Loucy (cell line): ENCODE measurements at regions not wholly inside any gene's neighbourhood (a gene's known extent, or its start where the extent isn't known, plus 50 kb on each side); places are given as distances from the start of the nearest gene placed in this dataset.

ENCODE experiments used
- H2AFZ ChIP-seq: fragments of 200-600 bp; sonication (generic); 2 replicates; pipeline ENCODE4 v1.6.0; 2016; ENCODE audit warnings: antibody characterized with exemption, mild to moderate bottlenecking, low read length, moderate library complexity
- H3F3A ChIP-seq: fragments of 200-600 bp; 2 replicates; pipeline ENCODE4 v1.6.0; 2016; ENCODE audit warnings: antibody characterized with exemption, low read depth, mild to moderate bottlenecking
- H3K27me3 ChIP-seq: fragments of 200-600 bp; sonication (generic); 2 replicates; pipeline ENCODE4 v1.6.1; 2014; ENCODE audit warnings: low read length, mild to moderate bottlenecking; ENCODE audit not compliant: insufficient read depth, poor library complexity, severe bottlenecking
- H3K36me3 ChIP-seq: fragments of 200-600 bp; sonication (generic); 2 replicates; pipeline ENCODE4 v1.6.1; 2016; ENCODE audit warnings: low read length; ENCODE audit not compliant: insufficient read depth
- H3K4me1 ChIP-seq: fragments of 200-600 bp; sonication (generic); 2 replicates; pipeline ENCODE4 v1.5.1; 2014; ENCODE audit warnings: low read length, mild to moderate bottlenecking; ENCODE audit not compliant: insufficient read depth, poor library complexity, severe bottlenecking
- H3K4me2 ChIP-seq: fragments of 200-600 bp; sonication (generic); 2 replicates; pipeline ENCODE4 v1.6.0; 2014; ENCODE audit warnings: antibody characterized with exemption, low read length, low read depth, mild to moderate bottlenecking; ENCODE audit not compliant: poor library complexity, severe bottlenecking
- H3K4me3 ChIP-seq: fragments of 200-600 bp; sonication (generic); 2 replicates; pipeline ENCODE4 v1.5.1; 2014; ENCODE audit warnings: low read length, mild to moderate bottlenecking, mixed read lengths; ENCODE audit not compliant: poor library complexity, severe bottlenecking
- H3K79me2 ChIP-seq: fragments of 200-600 bp; sonication (generic); 2 replicates; pipeline ENCODE4 v1.6.1; 2014; ENCODE audit warnings: low read length; ENCODE audit not compliant: insufficient read depth
- H3K9ac ChIP-seq: fragments of 200-600 bp; sonication (generic); 2 replicates; pipeline ENCODE4 v1.6.0; 2014; ENCODE audit warnings: mild to moderate bottlenecking, low read depth, low read length, moderate library complexity; ENCODE audit not compliant: poor library complexity, severe bottlenecking
- H3K9me2 ChIP-seq: fragments of 200-600 bp; sonication (generic); replicated peaks from 2 replicates; pipeline ENCODE4 v1.6.1; 2016; ENCODE audit warnings: low read depth, low read length, mixed read lengths
- H3K9me3 ChIP-seq: fragments of 200-600 bp; sonication (generic); 2 replicates; pipeline ENCODE4 v1.6.1; 2014; ENCODE audit warnings: mild to moderate bottlenecking, antibody characterized with exemption, low read length, low read depth; ENCODE audit not compliant: insufficient read depth
- H4K20me1 ChIP-seq: fragments of 200-600 bp; sonication (generic); 2 replicates; pipeline ENCODE4 v1.6.0; 2014; ENCODE audit warnings: antibody characterized with exemption, low read length, mild to moderate bottlenecking; ENCODE audit not compliant: insufficient read depth, poor library complexity, severe bottlenecking
- CTCF ChIP-seq: fragments of 200-600 bp; sonication (generic); conservative IDR thresholded peaks from 2 replicates; pipeline ENCODE4 v1.5.1; 2014; ENCODE audit warnings: mild to moderate bottlenecking, antibody characterized with exemption, low read length
- EZH2phosphoT487 ChIP-seq: fragments of 200-600 bp; IDR thresholded peaks from 2 replicates; pipeline ENCODE4 v1.6.1; 2018; ENCODE audit warnings: antibody characterized with exemption, mild to moderate bottlenecking, moderate library complexity, borderline replicate concordance

GRCh38 chr13:50128428-50128931 is 113.2 kb downstream of the KCNRG start:
- Histone ChIP-seq H3K4me3 (peak overlapping the region; percentile 71), H3K9ac (no peak overlapping the region), H2AFZ (peak overlapping the region; percentile 63), H3K36me3 (no peaks in the 10 kb centered on the region), H3K4me1 (peaks cover 29% of the 10 kb centered on the region), H3K9me2 (no peaks in the 10 kb centered on the region), H3K4me2 (peak overlapping the region; percentile 78), H3F3A (0 out of 2 replicates have a peak, but pooled peaks cover 3% of the 10 kb centered on the region), H4K20me1 (no peaks in the 10 kb centered on the region), H3K79me2 (peaks cover 24% of the 10 kb centered on the region), H3K27me3 (no peaks in the 10 kb centered on the region), H3K9me3 (no peaks in the 10 kb centered on the region)
- TF ChIP-seq EZH2phosphoT487, result no peak
- no peak for TF ChIP-seq CTCF

- peaks cover 18% of the 10 kb centered on the region for H3K79me2 ChIP-seq
- peak overlapping the region; percentile 52 for H3K9ac ChIP-seq
- H3K4me2 ChIP-seq, result peak overlapping the region; percentile 78
- peaks cover 27% of the 10 kb centered on the region for H3K4me1 ChIP-seq
- no peaks in the 10 kb centered on the region for H3K9me3 ChIP-seq
- no peaks in the 10 kb centered on the region for H4K20me1 ChIP-seq
- H3K36me3 ChIP-seq, result no peaks in the 10 kb centered on the region
- peak overlapping the region; percentile 71 for H3K4me3 ChIP-seq
- H3K27me3 ChIP-seq, result no peaks in the 10 kb centered on the region
- 0 out of 2 replicates have a peak, but pooled peaks cover 3% of the 10 kb centered on the region for H3F3A ChIP-seq
- peak overlapping the region; percentile 63 for H2AFZ ChIP-seq
- TF ChIP-seq EZH2phosphoT487 (no peak), CTCF (no peak)
- H3K9me2 ChIP-seq, result no peaks in the 10 kb centered on the region
These were observed 113.9 kb downstream of the KCNRG start for GRCh38 chr13:50129081-50129705.

GRCh38 chr13:50129706-50130122 is 114.5 kb downstream of the KCNRG start:
- Histone ChIP-seq H3K27me3 (no peaks in the 10 kb centered on the region), H3K9me3 (no peaks in the 10 kb centered on the region), H2AFZ (peak overlapping the region; percentile 63), H3F3A (0 out of 2 replicates have a peak, but pooled peaks cover 3% of the 10 kb centered on the region), H3K4me1 (peaks cover 27% of the 10 kb centered on the region), H4K20me1 (no peaks in the 10 kb centered on the region), H3K9me2 (no peaks in the 10 kb centered on the region), H3K4me2 (peak overlapping the region; percentile 78), H3K79me2 (peaks cover 18% of the 10 kb centered on the region), H3K9ac (peak overlapping the region; percentile 52), H3K36me3 (no peaks in the 10 kb centered on the region), H3K4me3 (peak overlapping the region; percentile 71)
- TF ChIP-seq EZH2phosphoT487 (no peak), CTCF (no peak)
